ENCODE measurements at regions not wholly inside any gene's neighbourhood (a gene's known extent, or its start where the extent isn't known, plus 50 kb on each side); places are given as distances from the start of the nearest gene placed in this dataset.

- H3K4me2 ChIP-seq (ENCODE audit: insufficient read depth in 1 of 2, low read depth in 2 of 2, low read length in 2 of 2), result no peak overlapping the region
- H3K9me3 ChIP-seq (ENCODE audit: insufficient read depth in 2 of 2, low read depth in 1 of 2, low read length in 1 of 2), result no peaks in the 10 kb centered on the region
- DNase-seq (ENCODE audit: low read depth in 1 of 2, low spot score in 2 of 2) (no peak), FAIRE-seq (no peak)
- H3K79me1 ChIP-seq (ENCODE audit: low read depth, low read length), result no peaks in the 10 kb centered on the region
- no peak overlapping the region for H3K4ac ChIP-seq (replicated peaks; ENCODE audit: insufficient read length, low read depth, low read length)
- H3K27me3 ChIP-seq (replicated peaks in 1 of 4; ENCODE audit: control insufficient read depth in 3 of 4, extremely low read depth in 1 of 4, insufficient read depth in 3 of 4, low read length in 3 of 4), result no peaks in the 10 kb centered on the region
- peaks cover 0 to 2% of the 10 kb centered on the region in 2 experiments for H4K20me1 ChIP-seq (replicated peaks in 1 of 2; ENCODE audit: control insufficient read depth in 1 of 2, insufficient read depth in 2 of 2, low read length in 2 of 2)
- H3K4me1 ChIP-seq (replicated peaks in 1 of 4; ENCODE audit: control insufficient read depth in 3 of 4, insufficient read depth in 4 of 4, low read length in 3 of 4), result peaks cover 0 to 2% (median 0%) of the 10 kb centered on the region in 4 experiments; a peak in 1 of 7 replicates
- H2AK5ac ChIP-seq (ENCODE audit: low read depth, low read length), result no peak overlapping the region
- no peak overlapping the region for H2BK120ac ChIP-seq (replicated peaks; ENCODE audit: low read depth, low read length)
- no peak for TF ChIP-seq E2F6 (IDR thresholded peaks at IDR 0.05)
- TF ChIP-seq CREB1 (IDR thresholded peaks at IDR 0.05), result no peak
- no peaks in the 10 kb centered on the region for H3K79me2 ChIP-seq (ENCODE audit: control insufficient read depth in 1 of 2, insufficient read depth in 2 of 2, low read length in 2 of 2)
- no peak overlapping the region for H3K14ac ChIP-seq (ENCODE audit: insufficient read length)
- no peak overlapping the region for H3K56ac ChIP-seq (replicated peaks; ENCODE audit: insufficient read length, low read depth, low read length)
- no peak overlapping the region for H3K18ac ChIP-seq (ENCODE audit: extremely low read depth, low read length)
- H2BK20ac ChIP-seq (ENCODE audit: low read length), result no peak overlapping the region
- H4K91ac ChIP-seq (replicated peaks; ENCODE audit: insufficient read length, low read length), result no peak overlapping the region
- WGBS, 2 experiments (ENCODE audit: extremely low coverage in 1 of 2, insufficient coverage in 1 of 2, insufficient read length in 1 of 2, insufficient replicate concordance in 2 of 2, low coverage in 1 of 2, low lambda C conversion rate in 2 of 2, missing lambda C conversion rate in 1 of 2), result 79% methylated on average over 1 of the region's 1 CpG; no CpG with 5 or more reads in 1 of the 2 experiments
- H3K23ac ChIP-seq (ENCODE audit: insufficient read length), result no peak overlapping the region
- H3K9ac ChIP-seq (replicated peaks in 1 of 4; ENCODE audit: extremely low read depth in 1 of 4, low read depth in 3 of 4, low read length in 3 of 4), result no peak overlapping the region
- H2BK5ac ChIP-seq (ENCODE audit: low read depth, low read length), result no peak overlapping the region
- H3K27ac ChIP-seq (ENCODE audit: low read depth, low read length), result no peak overlapping the region
- no peak overlapping the region for H2AFZ ChIP-seq (ENCODE audit: low read length)
- H3K23me2 ChIP-seq (ENCODE audit: low read depth, low read length), result no peaks in the 10 kb centered on the region; the same call in 1 of the 2 replicates
- ChIA-PET CTCF (ENCODE audit: partially characterized antibody) (no interaction called here), POLR2A (ENCODE audit: partially characterized antibody) (no interaction called here)
- no peaks in the 10 kb centered on the region for H3K36me3 ChIP-seq (ENCODE audit: control insufficient read depth in 2 of 4, insufficient read depth in 4 of 4, low read length in 3 of 4)
- no peak overlapping the region for H4K8ac ChIP-seq (ENCODE audit: extremely low read depth, insufficient read depth, low read length)
- H2BK15ac ChIP-seq (ENCODE audit: low read length), result no peak overlapping the region
- H2BK12ac ChIP-seq (ENCODE audit: low read depth, low read length), result no peak overlapping the region
- no peak overlapping the region for H3K4me3 ChIP-seq (ENCODE audit: extremely low read depth in 1 of 4, insufficient read depth in 2 of 4, low read depth in 3 of 4, low read length in 4 of 4)
- no peak overlapping the region for H4K5ac ChIP-seq (ENCODE audit: insufficient read length, low read depth, low read length)
Measured at GRCh38 chr4:173797296-173797695, 267.3 kb upstream of the HAND2 start.
